GM12872 (cell line): ENCODE measurements at regions not wholly inside any gene's neighbourhood (a gene's known extent, or its start where the extent isn't known, plus 50 kb on each side); places are given as distances from the start of the nearest gene placed in this dataset.

Source experiments
- TF ChIP-seq, protein P1 (sequence below): IDR thresholded peaks from 3 replicates; pipeline ENCODE4 v1.5.1; 2011; ENCODE audit warnings: low read depth, mild to moderate bottlenecking, low read length, moderate library complexity; ENCODE audit not compliant: insufficient read depth

DNA sequence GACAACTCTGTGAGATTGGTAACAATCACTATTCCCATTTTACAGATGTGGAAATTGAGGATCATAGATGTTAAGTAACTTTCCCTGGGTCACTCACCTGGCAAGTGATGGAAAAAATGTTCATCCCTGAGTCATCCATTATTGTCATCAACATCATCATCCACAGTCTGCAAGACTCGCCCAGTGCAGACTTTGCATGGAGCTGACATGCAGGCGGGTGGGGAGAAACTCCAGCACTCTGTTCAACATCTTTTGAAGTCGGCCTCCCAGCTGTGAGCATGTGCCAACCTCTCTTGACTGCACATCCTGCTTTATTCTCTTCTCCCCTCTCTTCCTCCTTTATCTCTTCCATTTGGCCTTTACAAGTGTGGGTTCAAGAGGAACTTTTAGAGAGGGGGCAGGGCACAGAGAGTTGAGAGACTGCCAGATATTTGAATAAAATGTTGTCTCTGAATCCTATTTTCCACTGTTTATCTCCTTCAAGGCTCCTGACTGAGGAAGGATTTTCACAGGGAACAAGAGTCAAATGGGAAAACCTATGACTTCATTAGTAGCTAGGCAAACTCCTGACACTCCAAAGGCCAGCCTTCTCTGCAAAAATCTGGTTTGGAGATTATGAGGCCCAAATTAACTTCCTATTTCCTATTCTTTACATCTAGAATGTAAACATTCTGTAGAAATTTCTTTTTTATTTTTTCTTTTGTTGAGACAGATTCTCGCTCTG, 283.7 kb upstream of the PODXL start:
- TF ChIP-seq, protein P1, sequence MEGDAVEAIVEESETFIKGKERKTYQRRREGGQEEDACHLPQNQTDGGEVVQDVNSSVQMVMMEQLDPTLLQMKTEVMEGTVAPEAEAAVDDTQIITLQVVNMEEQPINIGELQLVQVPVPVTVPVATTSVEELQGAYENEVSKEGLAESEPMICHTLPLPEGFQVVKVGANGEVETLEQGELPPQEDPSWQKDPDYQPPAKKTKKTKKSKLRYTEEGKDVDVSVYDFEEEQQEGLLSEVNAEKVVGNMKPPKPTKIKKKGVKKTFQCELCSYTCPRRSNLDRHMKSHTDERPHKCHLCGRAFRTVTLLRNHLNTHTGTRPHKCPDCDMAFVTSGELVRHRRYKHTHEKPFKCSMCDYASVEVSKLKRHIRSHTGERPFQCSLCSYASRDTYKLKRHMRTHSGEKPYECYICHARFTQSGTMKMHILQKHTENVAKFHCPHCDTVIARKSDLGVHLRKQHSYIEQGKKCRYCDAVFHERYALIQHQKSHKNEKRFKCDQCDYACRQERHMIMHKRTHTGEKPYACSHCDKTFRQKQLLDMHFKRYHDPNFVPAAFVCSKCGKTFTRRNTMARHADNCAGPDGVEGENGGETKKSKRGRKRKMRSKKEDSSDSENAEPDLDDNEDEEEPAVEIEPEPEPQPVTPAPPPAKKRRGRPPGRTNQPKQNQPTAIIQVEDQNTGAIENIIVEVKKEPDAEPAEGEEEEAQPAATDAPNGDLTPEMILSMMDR = no peak

DNA sequence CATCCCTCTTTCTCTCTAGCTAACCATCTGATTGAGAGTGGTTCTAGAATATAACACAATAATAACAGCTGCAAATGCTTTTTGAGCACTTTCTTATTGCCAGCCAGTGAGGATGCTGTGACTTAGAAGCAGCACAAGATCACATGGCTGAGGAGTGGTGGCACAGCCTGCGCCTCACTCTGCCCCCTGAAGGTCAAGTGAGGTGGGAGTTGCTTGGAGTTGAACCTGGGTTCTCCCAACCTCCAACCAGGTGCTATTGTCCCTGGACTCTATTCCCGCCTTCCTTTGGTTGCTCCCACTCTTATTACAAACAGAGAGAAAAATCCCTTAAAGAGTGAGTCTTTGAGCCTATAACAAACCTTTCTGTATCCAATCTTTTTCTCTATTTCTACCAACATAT, 280.3 kb upstream of the PODXL start:
- TF ChIP-seq, protein P1 = 0 out of 3 replicates have a peak, but pooled peaks have one; percentile 16

DNA sequence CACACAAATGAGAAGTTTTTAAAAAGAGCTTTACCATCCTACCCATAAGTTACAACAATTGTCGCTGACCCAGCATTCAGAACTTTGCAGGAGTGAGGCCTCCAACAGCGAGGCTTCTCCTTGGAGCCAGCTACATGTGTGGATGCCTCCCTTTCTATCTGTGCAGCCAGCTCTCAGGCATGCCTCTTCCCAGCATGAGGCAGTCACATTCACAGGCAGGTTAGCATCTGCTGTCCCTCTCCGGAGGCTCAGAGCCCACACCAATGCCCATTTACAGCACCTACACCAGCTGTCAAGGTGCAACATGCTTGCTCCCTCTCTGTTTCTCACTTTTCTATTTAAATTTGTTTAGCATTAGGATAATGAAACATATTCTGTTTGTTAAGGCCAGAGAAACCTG, 278.7 kb upstream of the PODXL start:
- TF ChIP-seq, protein P1 = no peak

DNA sequence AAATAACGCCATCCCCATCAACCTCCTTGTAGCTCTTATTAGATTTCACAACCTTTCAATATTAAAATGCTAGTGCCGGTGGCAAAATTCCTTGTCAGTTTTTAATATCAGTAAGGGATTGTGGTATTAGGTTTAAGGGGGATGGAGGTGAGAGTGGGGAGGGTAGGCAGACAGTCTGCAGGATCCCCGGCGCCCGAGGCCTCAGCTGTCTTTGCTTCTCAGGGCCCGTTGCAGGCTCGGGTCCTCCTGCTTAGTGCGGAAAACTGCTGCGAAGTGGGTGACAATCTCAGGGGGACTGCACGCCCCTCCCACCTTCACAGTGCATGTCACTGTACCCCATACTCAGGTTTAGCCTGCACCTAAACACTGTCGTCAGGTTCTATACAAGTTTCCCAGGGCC, 274.3 kb upstream of the PODXL start:
- TF ChIP-seq, protein P1 = no peak

DNA sequence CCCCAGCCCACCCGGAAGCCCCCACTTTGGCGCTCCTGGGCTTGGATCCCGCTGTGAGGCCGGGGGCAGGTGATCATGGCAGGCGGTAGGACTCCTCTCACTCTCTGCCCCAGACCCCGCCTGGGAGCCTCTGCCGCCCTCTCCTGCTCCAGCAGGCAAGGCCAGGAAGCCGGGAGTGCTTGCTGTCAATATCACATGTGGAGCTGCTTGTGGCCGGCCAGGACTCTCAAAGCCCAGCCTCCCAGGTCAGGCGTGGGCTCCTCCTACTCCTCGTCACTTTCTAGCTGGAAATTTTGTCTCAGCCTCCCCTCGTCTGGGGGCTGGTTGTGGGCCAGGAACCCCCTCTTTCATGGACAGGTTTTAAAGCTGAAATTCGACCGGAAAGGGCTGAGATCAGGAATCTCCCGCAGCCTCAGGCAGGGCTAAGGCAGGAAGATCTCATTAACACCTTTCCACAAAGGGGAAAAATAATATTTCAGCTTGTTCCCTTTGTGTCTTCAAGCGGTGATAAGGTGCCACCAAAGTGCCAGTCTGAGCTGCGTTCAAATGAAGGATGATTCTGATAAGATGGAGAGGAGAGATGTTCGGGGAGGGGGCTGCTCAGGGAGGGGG, 273.6 kb upstream of the PODXL start:
- TF ChIP-seq, protein P1 = no peak

DNA sequence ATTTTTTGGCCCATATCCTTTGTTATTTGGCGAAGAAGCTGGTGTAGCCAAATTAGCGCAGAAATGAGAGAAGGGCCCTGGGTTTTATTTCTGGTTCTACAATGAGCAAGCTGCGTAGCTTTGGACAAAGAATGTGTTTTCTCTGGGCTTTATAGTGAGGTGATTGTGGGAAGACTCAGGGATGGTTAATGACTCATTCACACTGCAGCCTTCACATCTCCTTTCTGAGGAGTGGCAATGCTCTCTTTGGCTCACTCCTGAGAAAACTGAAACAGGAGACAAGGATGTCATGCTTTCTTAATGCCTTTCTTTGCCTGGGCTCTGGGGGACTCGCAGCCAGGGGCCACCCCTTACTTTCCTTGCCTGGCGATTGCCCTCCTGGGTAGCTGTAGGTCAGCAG, 271.0 kb upstream of the PODXL start:
- TF ChIP-seq, protein P1 = no peak

DNA sequence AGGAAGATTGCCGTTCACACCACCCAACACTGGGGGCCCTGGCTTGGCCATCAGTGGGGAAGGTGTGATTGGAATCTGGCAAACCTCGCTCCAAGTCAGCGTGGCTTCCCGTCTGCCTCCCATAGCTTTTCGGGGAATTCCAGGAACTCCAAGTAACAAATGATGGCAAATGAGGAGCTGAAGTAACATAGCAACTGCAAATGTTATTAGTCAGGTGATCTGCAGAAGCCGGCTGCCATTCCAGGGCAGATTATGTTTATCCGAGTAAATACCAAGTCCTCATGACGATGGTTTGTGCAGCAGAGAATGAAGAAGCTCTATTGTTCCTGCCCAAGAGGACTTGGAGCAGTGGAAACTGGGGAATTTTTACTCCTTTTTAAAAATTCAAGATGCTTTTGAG, 270.5 kb upstream of the PODXL start:
- TF ChIP-seq, protein P1 = no peak
